ENCODE measurements at regions not wholly inside any gene's neighbourhood (a gene's known extent, or its start where the extent isn't known, plus 50 kb on each side); places are given as distances from the start of the nearest gene placed in this dataset.

DNA sequence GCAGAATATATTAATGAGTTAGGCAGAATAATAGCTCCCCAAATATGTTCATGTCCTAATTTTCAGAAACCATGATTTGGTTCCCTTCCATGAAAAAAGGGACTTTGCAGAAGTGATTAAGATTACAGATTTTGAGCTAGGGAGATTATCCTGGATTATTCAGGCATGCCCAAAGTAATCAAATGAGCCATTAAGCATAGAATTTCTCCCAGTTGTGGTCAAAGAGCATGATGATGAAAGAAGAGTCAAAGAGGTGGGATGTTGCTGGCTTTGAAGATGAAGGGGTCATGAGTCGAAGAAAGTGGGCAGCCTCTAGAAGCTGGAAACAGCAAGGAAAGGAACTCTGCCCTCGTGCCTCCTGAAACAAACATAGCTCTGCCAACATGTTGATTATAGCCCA lies 254.2 kb upstream of the CDIN1 start:
- no peak for TF ChIP-seq POLR2H (tag; IDR thresholded peaks at IDR 0.05; ENCODE audit: low read depth)
- TF ChIP-seq, protein P1, sequence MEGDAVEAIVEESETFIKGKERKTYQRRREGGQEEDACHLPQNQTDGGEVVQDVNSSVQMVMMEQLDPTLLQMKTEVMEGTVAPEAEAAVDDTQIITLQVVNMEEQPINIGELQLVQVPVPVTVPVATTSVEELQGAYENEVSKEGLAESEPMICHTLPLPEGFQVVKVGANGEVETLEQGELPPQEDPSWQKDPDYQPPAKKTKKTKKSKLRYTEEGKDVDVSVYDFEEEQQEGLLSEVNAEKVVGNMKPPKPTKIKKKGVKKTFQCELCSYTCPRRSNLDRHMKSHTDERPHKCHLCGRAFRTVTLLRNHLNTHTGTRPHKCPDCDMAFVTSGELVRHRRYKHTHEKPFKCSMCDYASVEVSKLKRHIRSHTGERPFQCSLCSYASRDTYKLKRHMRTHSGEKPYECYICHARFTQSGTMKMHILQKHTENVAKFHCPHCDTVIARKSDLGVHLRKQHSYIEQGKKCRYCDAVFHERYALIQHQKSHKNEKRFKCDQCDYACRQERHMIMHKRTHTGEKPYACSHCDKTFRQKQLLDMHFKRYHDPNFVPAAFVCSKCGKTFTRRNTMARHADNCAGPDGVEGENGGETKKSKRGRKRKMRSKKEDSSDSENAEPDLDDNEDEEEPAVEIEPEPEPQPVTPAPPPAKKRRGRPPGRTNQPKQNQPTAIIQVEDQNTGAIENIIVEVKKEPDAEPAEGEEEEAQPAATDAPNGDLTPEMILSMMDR (IDR thresholded peaks at IDR 0.05 in 2 of 3, conservative IDR thresholded peaks at IDR 0.05 in 1 of 3; ENCODE audit: insufficient read depth in 2 of 3, low read depth in 1 of 3, low read length in 3 of 3): no peak
- no peak for TF ChIP-seq RAD21 (CRISPR knock-in tag; conservative IDR thresholded peaks at IDR 0.05 in 1 of 2, IDR thresholded peaks at IDR 0.05 in 1 of 2)
